WERI-Rb-1 (cell line): ENCODE measurements at regions not wholly inside any gene's neighbourhood (a gene's known extent, or its start where the extent isn't known, plus 50 kb on each side); places are given as distances from the start of the nearest gene placed in this dataset.

Experiments
- DNase-seq: peaks from one replicate; pipeline ENCODE4 v3.0.0-alpha.2; 2020
- H3K27ac ChIP-seq: fragments of 250-450 bp; sonication (Bioruptor Pico); 2 replicates; pipeline ENCODE4 v1.5.1; 2020; ENCODE audit warnings: mild to moderate bottlenecking, moderate library complexity
- H3K27me3 ChIP-seq: fragments of 250-450 bp; sonication (Bioruptor Pico); 2 replicates; pipeline ENCODE4 v1.5.1; 2021; ENCODE audit warnings: mild to moderate bottlenecking, low read depth, moderate library complexity; ENCODE audit not compliant: insufficient read depth, severe bottlenecking
- H3K36me3 ChIP-seq: fragments of 250-450 bp; sonication (Bioruptor Pico); 2 replicates; pipeline ENCODE4 v1.5.1; 2020; ENCODE audit warnings: mild to moderate bottlenecking, moderate library complexity
- H3K4me3 ChIP-seq: 2 replicates; pipeline ENCODE4 v1.5.1; 2011; ENCODE audit warnings: low read depth, mild to moderate bottlenecking, control low read depth, low read length
- H3K9me3 ChIP-seq: fragments of 250-450 bp; sonication (Bioruptor Pico); 2 replicates; pipeline ENCODE4 v1.5.1; 2021; ENCODE audit warnings: mild to moderate bottlenecking, moderate library complexity; ENCODE audit not compliant: severe bottlenecking
- TF ChIP-seq, protein P1 (sequence below): IDR thresholded peaks from 2 replicates; pipeline ENCODE4 v1.5.1; 2011; ENCODE audit warnings: low read depth, mild to moderate bottlenecking, control low read depth, inconsistent platforms, low read length

DNA sequence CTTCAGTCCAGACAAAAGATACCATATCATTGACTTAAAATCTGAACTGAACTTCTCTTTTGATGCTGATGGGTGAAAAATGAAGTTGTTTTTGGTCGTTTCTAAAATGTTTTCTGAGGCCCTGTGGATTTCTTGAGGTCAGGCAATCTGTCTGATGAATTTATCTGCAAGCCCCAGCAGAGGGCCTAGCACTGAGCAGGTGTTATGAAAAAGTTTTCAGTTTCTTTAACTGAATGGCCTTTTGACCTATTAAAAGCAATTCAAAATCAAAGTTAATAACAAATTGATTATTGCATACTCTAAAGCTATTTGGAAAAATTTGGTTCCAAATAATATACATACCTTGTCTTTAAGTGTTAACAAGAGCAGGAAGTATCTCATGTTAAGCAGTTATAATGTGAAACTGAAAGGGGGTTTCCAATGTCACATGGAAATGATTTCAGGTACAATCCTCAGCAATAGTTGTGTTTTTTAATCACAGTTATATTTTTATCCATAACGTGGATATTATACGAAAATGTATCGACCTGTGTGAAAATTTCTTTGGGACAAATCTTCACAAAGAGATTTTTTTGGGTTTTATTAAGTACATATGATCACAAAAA lies 285.0 kb downstream of the SPANXN1 start:
- DNase-seq, result no peak
- Histone ChIP-seq H3K9me3 (no peaks in the 10 kb centered on the region), H3K27ac (no peak overlapping the region), H3K36me3 (no peaks in the 10 kb centered on the region), H3K4me3 (no peak overlapping the region), H3K27me3 (peaks cover 10% of the 10 kb centered on the region)
- TF ChIP-seq, protein P1, sequence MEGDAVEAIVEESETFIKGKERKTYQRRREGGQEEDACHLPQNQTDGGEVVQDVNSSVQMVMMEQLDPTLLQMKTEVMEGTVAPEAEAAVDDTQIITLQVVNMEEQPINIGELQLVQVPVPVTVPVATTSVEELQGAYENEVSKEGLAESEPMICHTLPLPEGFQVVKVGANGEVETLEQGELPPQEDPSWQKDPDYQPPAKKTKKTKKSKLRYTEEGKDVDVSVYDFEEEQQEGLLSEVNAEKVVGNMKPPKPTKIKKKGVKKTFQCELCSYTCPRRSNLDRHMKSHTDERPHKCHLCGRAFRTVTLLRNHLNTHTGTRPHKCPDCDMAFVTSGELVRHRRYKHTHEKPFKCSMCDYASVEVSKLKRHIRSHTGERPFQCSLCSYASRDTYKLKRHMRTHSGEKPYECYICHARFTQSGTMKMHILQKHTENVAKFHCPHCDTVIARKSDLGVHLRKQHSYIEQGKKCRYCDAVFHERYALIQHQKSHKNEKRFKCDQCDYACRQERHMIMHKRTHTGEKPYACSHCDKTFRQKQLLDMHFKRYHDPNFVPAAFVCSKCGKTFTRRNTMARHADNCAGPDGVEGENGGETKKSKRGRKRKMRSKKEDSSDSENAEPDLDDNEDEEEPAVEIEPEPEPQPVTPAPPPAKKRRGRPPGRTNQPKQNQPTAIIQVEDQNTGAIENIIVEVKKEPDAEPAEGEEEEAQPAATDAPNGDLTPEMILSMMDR, result no peak

DNA sequence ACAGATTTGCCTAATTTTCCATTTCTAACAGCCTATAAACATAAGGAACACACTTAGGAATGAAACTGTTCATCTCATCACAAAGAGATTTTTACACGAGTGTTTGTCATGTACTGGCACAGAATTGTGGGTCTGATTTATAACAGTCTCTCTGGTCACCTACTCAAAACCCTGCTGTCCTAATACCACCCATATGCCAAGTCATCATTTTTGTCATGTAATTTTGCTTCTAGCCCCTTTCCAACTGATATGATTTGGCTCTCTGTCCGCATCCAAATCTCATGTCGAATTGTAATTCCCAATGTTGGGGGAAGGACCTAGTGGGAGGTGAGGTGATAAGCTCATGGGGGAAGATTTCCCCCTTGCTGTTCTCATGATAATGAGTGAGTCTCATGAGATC lies 284.1 kb upstream of the SLITRK2 start:
- no peak for DNase-seq
- no peaks in the 10 kb centered on the region for H3K9me3 ChIP-seq
- TF ChIP-seq, protein P1, result no peak
- H3K27me3 ChIP-seq, result peaks cover 10% of the 10 kb centered on the region
- no peak overlapping the region for H3K4me3 ChIP-seq
- H3K27ac ChIP-seq, result no peak overlapping the region
- no peaks in the 10 kb centered on the region for H3K36me3 ChIP-seq

DNA sequence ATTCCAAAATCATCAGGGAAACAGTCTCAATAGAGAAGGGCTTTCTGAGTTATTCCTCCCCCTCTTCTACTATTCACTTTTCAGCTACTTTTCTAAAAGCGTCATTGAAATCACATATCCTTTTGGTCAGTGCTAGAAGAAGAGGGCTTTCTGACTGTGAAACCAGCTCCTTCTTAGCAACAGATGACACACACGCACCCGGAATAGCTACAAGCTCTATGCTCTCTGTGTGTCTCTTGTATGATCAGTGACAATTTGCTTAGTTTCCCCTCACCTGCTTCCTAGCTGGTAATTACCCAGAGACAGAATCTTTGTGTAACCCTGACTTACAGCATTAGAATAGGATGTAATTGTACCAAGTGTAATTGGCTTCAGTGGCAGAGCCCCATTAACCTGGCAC lies 268.1 kb upstream of the SLITRK2 start:
- H3K36me3 ChIP-seq, result no peaks in the 10 kb centered on the region
- H3K27ac ChIP-seq, result no peak overlapping the region
- DNase-seq, result no peak
- H3K9me3 ChIP-seq, result no peaks in the 10 kb centered on the region
- H3K27me3 ChIP-seq, result peaks cover 6% of the 10 kb centered on the region
- TF ChIP-seq, protein P1, result no peak
- H3K4me3 ChIP-seq, result no peak overlapping the region

DNA sequence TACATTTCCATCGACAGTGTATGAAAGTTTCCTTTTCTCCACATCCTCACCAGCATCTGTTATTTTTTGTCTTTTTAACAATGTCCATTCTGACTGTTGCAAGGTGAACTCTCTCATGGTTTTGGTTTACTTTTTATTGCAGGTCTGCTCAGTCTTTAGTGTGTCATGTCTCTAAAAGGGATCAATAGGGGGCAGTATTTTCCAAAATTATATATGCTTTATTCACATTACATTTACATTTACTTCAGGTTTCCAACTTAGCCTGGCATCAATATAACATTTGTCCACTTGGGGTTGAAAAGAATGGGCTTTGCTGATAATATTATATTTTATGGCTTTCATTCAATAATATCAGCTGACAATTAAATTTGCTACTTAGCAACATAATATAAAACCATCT lies 265.0 kb upstream of the SLITRK2 start:
- H3K27me3 ChIP-seq, result peaks cover 9% of the 10 kb centered on the region
- no peak for DNase-seq
- TF ChIP-seq, protein P1, result no peak
- H3K9me3 ChIP-seq, result no peaks in the 10 kb centered on the region
- no peaks in the 10 kb centered on the region for H3K36me3 ChIP-seq
- H3K4me3 ChIP-seq, result no peak overlapping the region
- no peak overlapping the region for H3K27ac ChIP-seq

DNA sequence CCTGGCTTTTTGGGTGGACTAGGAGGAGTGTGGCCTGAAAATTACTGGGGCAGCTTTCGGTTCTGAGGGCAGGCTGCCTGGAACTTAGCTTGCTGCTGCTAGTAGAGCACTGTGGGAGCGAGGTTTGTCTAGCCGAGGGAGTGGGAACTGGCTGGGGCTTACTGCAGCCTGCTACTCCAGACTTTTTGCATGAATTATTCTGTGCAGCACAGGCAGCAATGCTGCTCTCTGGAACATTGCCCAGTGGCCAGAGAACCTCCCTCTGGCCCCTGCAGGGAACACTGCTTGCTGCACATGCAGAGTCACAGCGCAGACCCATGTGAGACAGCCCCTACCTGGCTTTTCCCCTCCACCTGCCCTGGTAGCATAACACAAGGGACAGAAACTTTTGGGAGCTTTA lies 263.9 kb upstream of the SLITRK2 start:
- H3K9me3 ChIP-seq, result no peaks in the 10 kb centered on the region
- TF ChIP-seq, protein P1, result no peak
- no peak for DNase-seq
- H3K4me3 ChIP-seq, result no peak overlapping the region
- no peak overlapping the region for H3K27ac ChIP-seq
- H3K36me3 ChIP-seq, result no peaks in the 10 kb centered on the region
- peaks cover 9% of the 10 kb centered on the region for H3K27me3 ChIP-seq

DNA sequence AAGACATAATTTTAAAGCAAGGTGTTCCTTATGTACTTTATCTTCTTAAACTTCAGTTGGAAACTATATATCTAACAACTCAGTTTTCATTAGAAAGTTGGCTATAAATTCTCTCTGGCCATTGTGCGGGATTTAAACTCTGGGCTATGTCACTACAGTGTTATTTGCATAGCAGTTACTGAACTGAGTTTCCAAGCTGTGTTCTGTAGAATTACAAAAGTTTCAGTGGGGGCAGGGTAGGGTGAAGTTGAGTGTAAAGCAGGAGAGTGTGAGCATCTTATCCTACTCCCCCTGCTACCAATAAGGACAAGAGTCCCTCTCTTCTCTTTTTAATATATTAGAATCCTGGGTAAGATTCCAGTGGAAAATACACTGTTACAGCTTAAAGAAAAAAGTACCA lies 254.5 kb upstream of the SLITRK2 start:
- DNase-seq, result no peak
- Histone ChIP-seq H3K27me3 (peaks cover 22% of the 10 kb centered on the region), H3K9me3 (no peaks in the 10 kb centered on the region), H3K4me3 (no peak overlapping the region), H3K27ac (no peak overlapping the region), H3K36me3 (no peaks in the 10 kb centered on the region)
- TF ChIP-seq, protein P1, result no peak
